ENCODE measurements at regions not wholly inside any gene's neighbourhood (a gene's known extent, or its start where the extent isn't known, plus 50 kb on each side); places are given as distances from the start of the nearest gene placed in this dataset.

GRCh38 chr3:3405131-3405530, 225.6 kb upstream of the CRBN start:
- in situ Hi-C loops (cut with MboI; ENCODE audit: low pct_unique_long_range_greater_than_20kb, low sequenced_read_pairs, unreplicated experiment) = no loop called here
- DNase-seq (ENCODE audit: low spot score) = no peak
- TF ChIP-seq CTCF (IDR thresholded peaks at IDR 0.05; ENCODE audit: extremely low read depth, insufficient read depth, missing control alignments) = no peak

GRCh38 chr3:3403700-3404099, 224.2 kb upstream of the CRBN start:
- TF ChIP-seq CTCF (IDR thresholded peaks at IDR 0.05; ENCODE audit: extremely low read depth, insufficient read depth, missing control alignments) = no peak
- no peak for DNase-seq (ENCODE audit: low spot score)
- in situ Hi-C loops (cut with MboI; ENCODE audit: low pct_unique_long_range_greater_than_20kb, low sequenced_read_pairs, unreplicated experiment) = no loop called here

- DNase-seq (ENCODE audit: low spot score) = no peak
- TF ChIP-seq CTCF (IDR thresholded peaks at IDR 0.05; ENCODE audit: extremely low read depth, insufficient read depth, missing control alignments) = no peak
- in situ Hi-C loops (cut with MboI; ENCODE audit: low pct_unique_long_range_greater_than_20kb, low sequenced_read_pairs, unreplicated experiment) = no loop called here
Measured at GRCh38 chr3:3392946-3393345, 213.5 kb upstream of the CRBN start.

- in situ Hi-C loops (cut with MboI; ENCODE audit: low pct_unique_long_range_greater_than_20kb, low sequenced_read_pairs, unreplicated experiment) = no loop called here
- no peak for DNase-seq (ENCODE audit: low spot score)
- TF ChIP-seq CTCF (IDR thresholded peaks at IDR 0.05; ENCODE audit: extremely low read depth, insufficient read depth, missing control alignments) = no peak
Measured at GRCh38 chr3:3383461-3383860, 204.0 kb upstream of the CRBN start.

GRCh38 chr3:3372210-3372777, 192.8 kb upstream of the CRBN start:
- DNase-seq (ENCODE audit: low spot score) = no peak
- in situ Hi-C loops (cut with MboI; ENCODE audit: low pct_unique_long_range_greater_than_20kb, low sequenced_read_pairs, unreplicated experiment) = no loop called here
- TF ChIP-seq CTCF (IDR thresholded peaks at IDR 0.05; ENCODE audit: extremely low read depth, insufficient read depth, missing control alignments) = no peak

- TF ChIP-seq CTCF (IDR thresholded peaks at IDR 0.05; ENCODE audit: extremely low read depth, insufficient read depth, missing control alignments) = no peak
- no peak for DNase-seq (ENCODE audit: low spot score)
- in situ Hi-C loops (cut with MboI; ENCODE audit: low pct_unique_long_range_greater_than_20kb, low sequenced_read_pairs, unreplicated experiment) = no loop called here
Measured at GRCh38 chr3:3368306-3368705, 188.8 kb upstream of the CRBN start.

GRCh38 chr3:3366386-3366785, 186.9 kb upstream of the CRBN start:
- DNase-seq (ENCODE audit: low spot score) = no peak
- no peak for TF ChIP-seq CTCF (IDR thresholded peaks at IDR 0.05; ENCODE audit: extremely low read depth, insufficient read depth, missing control alignments)
- in situ Hi-C loops (cut with MboI; ENCODE audit: low pct_unique_long_range_greater_than_20kb, low sequenced_read_pairs, unreplicated experiment) = no loop called here

Data from GM13977 (cell line).